ACC112 (cell line): ENCODE measurements at regions not wholly inside any gene's neighbourhood (a gene's known extent, or its start where the extent isn't known, plus 50 kb on each side); places are given as distances from the start of the nearest gene placed in this dataset.

Source experiments
- H2AFZ ChIP-seq: fragments of 200-600 bp; sonication (generic); one replicate; pipeline ENCODE4 v1.6.0; 2017; ENCODE audit warnings: antibody characterized with exemption, low read length; ENCODE audit not compliant: unreplicated experiment
- H3K27ac ChIP-seq: fragments of 200-600 bp; sonication (generic); 2 replicates; pipeline ENCODE4 v1.5.1; 2014; ENCODE audit warnings: low read depth, mild to moderate bottlenecking, antibody characterized with exemption, low read length, moderate library complexity
- H3K27me3 ChIP-seq: fragments of 200-600 bp; sonication (generic); 2 replicates; pipeline ENCODE4 v1.6.1; 2014; ENCODE audit warnings: mild to moderate bottlenecking, antibody characterized with exemption, low read length, moderate library complexity, mixed read lengths; ENCODE audit not compliant: insufficient read depth
- H3K36me3 ChIP-seq: fragments of 200-600 bp; sonication (generic); 2 replicates; pipeline ENCODE4 v1.6.1; 2016; ENCODE audit warnings: mild to moderate bottlenecking, antibody characterized with exemption, low read length, moderate library complexity, mixed read lengths; ENCODE audit not compliant: insufficient read depth
- H3K4me1 ChIP-seq: fragments of 200-600 bp; sonication (generic); one replicate; pipeline ENCODE4 v1.6.1; 2016; ENCODE audit warnings: low read length, mixed read lengths; ENCODE audit not compliant: insufficient read depth, unreplicated experiment, control insufficient read depth
- H3K4me3 ChIP-seq: fragments of 200-600 bp; sonication (generic); 2 replicates; pipeline ENCODE4 v1.5.1; 2014; ENCODE audit warnings: mild to moderate bottlenecking, low read depth, low read length
- H3K79me2 ChIP-seq: fragments of 200-600 bp; sonication (generic); one replicate; pipeline ENCODE4 v1.6.0; 2016; ENCODE audit warnings: low read length; ENCODE audit not compliant: control insufficient read depth, unreplicated experiment, insufficient read depth

- no peaks in the 10 kb centered on the region for H3K79me2 ChIP-seq
- H3K36me3 ChIP-seq: no peaks in the 10 kb centered on the region
- H3K4me3 ChIP-seq: no peak overlapping the region
- H2AFZ ChIP-seq: no peak overlapping the region
- no peaks in the 10 kb centered on the region for H3K27me3 ChIP-seq
- H3K4me1 ChIP-seq: peaks cover 9% of the 10 kb centered on the region
- H3K27ac ChIP-seq: no peak overlapping the region
Measured at GRCh38 chr14:53896726-53897125, 59.9 kb downstream of the BMP4 start.

GRCh38 chr14:53894456-53894855, 62.2 kb downstream of the BMP4 start:
- H3K79me2 ChIP-seq: no peaks in the 10 kb centered on the region
- H3K27ac ChIP-seq: no peak overlapping the region
- no peaks in the 10 kb centered on the region for H3K36me3 ChIP-seq
- H3K4me3 ChIP-seq: peak overlapping the region; percentile 35; the same call in 1 of the 2 replicates
- H2AFZ ChIP-seq: peak overlapping the region; percentile 10
- no peaks in the 10 kb centered on the region for H3K27me3 ChIP-seq
- peaks cover 21% of the 10 kb centered on the region for H3K4me1 ChIP-seq

GRCh38 chr14:53893374-53893773, 63.3 kb downstream of the BMP4 start:
- Histone ChIP-seq H2AFZ (no peak overlapping the region), H3K36me3 (no peaks in the 10 kb centered on the region), H3K27ac (no peak overlapping the region), H3K4me1 (peaks cover 21% of the 10 kb centered on the region), H3K27me3 (no peaks in the 10 kb centered on the region), H3K4me3 (no peak overlapping the region), H3K79me2 (no peaks in the 10 kb centered on the region)

- Histone ChIP-seq H2AFZ (no peak overlapping the region), H3K27me3 (no peaks in the 10 kb centered on the region), H3K36me3 (no peaks in the 10 kb centered on the region), H3K4me1 (peaks cover 21% of the 10 kb centered on the region), H3K79me2 (no peaks in the 10 kb centered on the region), H3K4me3 (no peak overlapping the region), H3K27ac (no peak overlapping the region)
Measured at GRCh38 chr14:53890611-53891101, 66.0 kb downstream of the BMP4 start.

GRCh38 chr14:53888535-53889386, 67.9 kb downstream of the BMP4 start:
- Histone ChIP-seq H3K4me1 (peaks cover 14% of the 10 kb centered on the region), H3K27me3 (no peaks in the 10 kb centered on the region), H3K4me3 (no peak overlapping the region), H3K36me3 (no peaks in the 10 kb centered on the region), H3K27ac (no peak overlapping the region), H2AFZ (no peak overlapping the region), H3K79me2 (no peaks in the 10 kb centered on the region)

- no peaks in the 10 kb centered on the region for H3K4me1 ChIP-seq
- no peak overlapping the region for H2AFZ ChIP-seq
- H3K4me3 ChIP-seq: no peak overlapping the region
- H3K36me3 ChIP-seq: no peaks in the 10 kb centered on the region
- no peak overlapping the region for H3K27ac ChIP-seq
- no peaks in the 10 kb centered on the region for H3K79me2 ChIP-seq
- no peaks in the 10 kb centered on the region for H3K27me3 ChIP-seq
Measured at GRCh38 chr14:53885136-53885640, 71.4 kb downstream of the BMP4 start.

- H3K27me3 ChIP-seq: no peaks in the 10 kb centered on the region
- no peak overlapping the region for H3K4me3 ChIP-seq
- H2AFZ ChIP-seq: no peak overlapping the region
- no peaks in the 10 kb centered on the region for H3K4me1 ChIP-seq
- no peaks in the 10 kb centered on the region for H3K79me2 ChIP-seq
- H3K27ac ChIP-seq: no peak overlapping the region
- H3K36me3 ChIP-seq: no peaks in the 10 kb centered on the region
Measured at GRCh38 chr14:53884601-53885000, 72.0 kb downstream of the BMP4 start.

GRCh38 chr14:53883739-53884138, 72.9 kb downstream of the BMP4 start:
- no peaks in the 10 kb centered on the region for H3K79me2 ChIP-seq
- H3K4me3 ChIP-seq: no peak overlapping the region
- no peak overlapping the region for H3K27ac ChIP-seq
- H3K27me3 ChIP-seq: no peaks in the 10 kb centered on the region
- H2AFZ ChIP-seq: no peak overlapping the region
- H3K36me3 ChIP-seq: no peaks in the 10 kb centered on the region
- no peaks in the 10 kb centered on the region for H3K4me1 ChIP-seq

GRCh38 chr14:53882684-53883083, 73.9 kb downstream of the BMP4 start:
- no peak overlapping the region for H3K27ac ChIP-seq
- no peaks in the 10 kb centered on the region for H3K27me3 ChIP-seq
- no peak overlapping the region for H3K4me3 ChIP-seq
- H3K4me1 ChIP-seq: no peaks in the 10 kb centered on the region
- H3K79me2 ChIP-seq: no peaks in the 10 kb centered on the region
- H3K36me3 ChIP-seq: no peaks in the 10 kb centered on the region
- no peak overlapping the region for H2AFZ ChIP-seq

GRCh38 chr14:53881921-53882320, 74.7 kb downstream of the BMP4 start:
- Histone ChIP-seq H3K79me2 (no peaks in the 10 kb centered on the region), H3K27ac (no peak overlapping the region), H3K4me3 (no peak overlapping the region), H3K4me1 (no peaks in the 10 kb centered on the region), H2AFZ (no peak overlapping the region), H3K27me3 (no peaks in the 10 kb centered on the region), H3K36me3 (no peaks in the 10 kb centered on the region)
